GM18526 (cell line): ENCODE measurements at regions not wholly inside any gene's neighbourhood (a gene's known extent, or its start where the extent isn't known, plus 50 kb on each side); places are given as distances from the start of the nearest gene placed in this dataset.

Experiments used
- POLR2A ChIP-seq: IDR thresholded peaks from 3 replicates; pipeline ENCODE4 v1.6.1; 2011; ENCODE audit not compliant: insufficient read length; ENCODE audit errors: extremely low read depth

GRCh38 chr22:46026899-46027210 is 49.9 kb upstream of the WNT7B start:
- TF ChIP-seq POLR2A: no peak

GRCh38 chr22:46027211-46028105 is 50.5 kb upstream of the WNT7B start:
- TF ChIP-seq POLR2A: no peak

DNA sequence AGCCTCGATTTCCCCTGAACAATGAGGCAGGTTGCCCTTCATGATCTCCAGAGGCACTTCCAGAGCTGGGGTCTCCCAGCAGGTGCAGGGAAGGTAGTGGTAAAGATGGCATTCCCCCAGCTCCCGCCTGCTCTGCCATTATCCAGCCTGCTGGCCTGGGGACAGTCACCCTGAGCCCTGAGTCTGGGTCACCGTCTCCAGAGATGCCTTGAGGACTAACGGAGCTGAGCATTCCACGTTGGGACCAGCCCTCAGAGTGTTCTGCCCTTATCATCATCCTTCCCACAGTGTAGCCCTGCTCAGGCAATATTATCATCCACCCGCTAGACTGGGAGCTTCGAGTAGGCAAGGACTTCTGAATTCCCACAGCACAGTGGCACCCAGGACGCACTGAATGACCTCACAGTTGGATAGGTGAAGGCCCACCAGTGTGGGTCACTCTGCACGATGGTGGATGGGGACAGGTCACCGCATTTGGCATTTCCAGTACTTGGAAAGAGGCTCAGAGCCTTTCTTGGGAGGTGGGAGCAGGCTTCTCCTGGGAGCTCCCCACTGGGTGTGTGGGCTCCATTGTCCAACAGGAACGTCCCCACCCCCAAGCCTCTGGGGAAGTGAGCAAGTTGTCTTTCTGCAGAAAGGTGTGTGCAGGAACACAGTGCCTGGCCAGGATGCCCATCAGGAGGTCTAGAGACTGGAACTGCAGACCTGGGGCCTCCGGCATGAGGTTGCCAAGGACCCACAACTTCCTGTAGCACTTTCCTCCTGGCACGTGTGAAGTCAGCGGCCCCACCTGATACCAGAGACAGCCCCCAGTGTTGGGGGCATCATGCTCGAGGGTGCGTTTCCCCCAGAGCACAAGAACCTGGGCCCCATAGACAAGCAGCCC is 51.4 kb upstream of the WNT7B start:
- TF ChIP-seq POLR2A: no peak

DNA sequence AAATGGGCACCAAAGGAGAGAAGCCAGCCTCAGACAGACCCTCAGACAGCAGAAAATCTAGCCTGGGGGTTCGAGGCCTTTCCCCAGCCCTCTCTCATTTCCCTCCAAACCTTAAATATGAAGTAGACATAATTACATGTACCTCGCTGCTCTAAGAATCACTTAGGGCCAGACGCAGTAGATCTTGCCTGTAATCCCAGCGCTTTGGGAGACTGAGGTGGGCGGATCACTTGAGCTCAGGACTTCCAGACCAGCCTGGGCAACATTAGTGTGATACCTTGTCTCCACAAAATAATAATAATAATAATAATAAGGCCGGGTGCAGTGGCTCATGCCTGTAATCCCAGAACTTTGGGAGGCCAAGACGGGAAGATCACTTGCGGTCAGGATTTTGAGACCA is 52.1 kb upstream of the WNT7B start:
- TF ChIP-seq POLR2A: no peak

GRCh38 chr22:46029574-46030200 is 52.7 kb upstream of the WNT7B start:
- TF ChIP-seq POLR2A: no peak

DNA sequence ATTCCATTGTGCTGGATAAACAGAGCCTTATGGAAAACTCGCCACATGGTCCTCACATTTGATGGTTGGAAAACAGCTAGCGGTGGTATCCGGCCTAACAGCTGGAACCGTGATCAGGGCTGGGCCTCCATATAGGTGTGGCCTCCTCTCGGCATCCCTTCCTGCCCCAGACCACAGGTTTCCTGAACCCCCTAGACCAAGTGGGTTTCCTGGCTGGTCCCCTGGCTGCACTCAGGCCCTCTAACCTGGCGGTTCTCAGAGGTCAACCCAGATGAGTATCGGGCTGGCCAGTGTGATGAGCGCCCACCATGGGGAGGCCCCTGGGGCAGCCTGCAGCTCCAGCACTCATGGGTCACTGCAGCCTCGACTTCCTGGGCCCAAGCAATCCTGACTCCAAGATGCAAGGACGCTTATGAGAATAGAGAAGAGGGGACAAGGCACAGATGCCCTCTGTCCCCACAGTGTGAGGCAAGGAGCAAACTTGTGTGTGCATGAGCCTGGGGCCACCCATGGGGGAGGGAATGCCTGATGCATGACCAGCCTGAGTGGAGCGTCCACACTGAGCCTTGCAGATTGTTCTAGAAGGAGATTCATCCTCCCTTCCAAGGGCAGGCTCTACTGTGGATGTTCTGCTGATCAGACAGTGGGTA is 53.4 kb upstream of the WNT7B start:
- TF ChIP-seq POLR2A: no peak

DNA sequence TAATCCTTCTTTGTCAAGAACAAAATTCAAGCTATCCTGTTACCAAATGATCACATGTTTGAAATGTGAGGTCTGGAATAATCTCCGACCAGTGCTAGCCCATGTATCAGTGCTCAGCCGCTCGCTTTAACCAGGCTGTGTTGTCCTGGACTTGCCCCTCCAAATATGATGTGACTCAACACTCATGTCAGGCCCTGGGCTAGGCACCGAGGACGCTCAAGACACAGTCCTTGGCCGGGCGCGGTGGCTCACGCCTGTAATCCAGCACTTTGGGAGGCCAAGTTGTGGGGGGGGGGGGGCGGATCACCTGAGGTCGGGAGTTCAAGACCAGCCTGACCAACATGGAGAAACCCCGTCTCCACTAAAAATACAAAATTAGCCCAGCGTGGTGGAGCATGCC is 54.1 kb upstream of the WNT7B start:
- no peak for TF ChIP-seq POLR2A

DNA sequence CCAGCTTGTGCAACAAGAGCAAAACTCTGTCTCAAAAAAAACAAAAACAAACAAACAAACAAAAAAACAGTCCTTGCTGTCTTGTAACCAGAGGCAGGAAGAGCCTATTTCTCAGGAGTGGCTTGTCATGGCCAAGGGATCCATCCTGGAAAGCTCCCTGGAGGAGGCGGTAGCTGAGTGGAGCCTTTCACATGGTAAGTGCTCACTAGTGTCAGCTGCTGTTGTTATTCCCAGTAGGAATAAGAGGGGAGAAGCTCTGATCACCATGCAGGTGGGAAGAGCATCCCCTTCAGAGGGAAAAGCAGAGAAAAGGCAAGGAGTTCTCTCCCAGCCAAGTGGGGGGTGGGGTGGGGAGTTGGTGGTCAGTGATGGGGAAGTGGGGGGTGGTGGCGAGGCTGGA is 54.6 kb upstream of the WNT7B start:
- no peak for TF ChIP-seq POLR2A

- TF ChIP-seq POLR2A: no peak
Measured at GRCh38 chr22:46031965-46032851, 55.2 kb upstream of the WNT7B start.

- no peak for TF ChIP-seq POLR2A
Measured at GRCh38 chr22:46033256-46034200, 56.6 kb upstream of the WNT7B start.

GRCh38 chr22:46035380-46035741 is 58.4 kb upstream of the WNT7B start:
- TF ChIP-seq POLR2A: no peak

DNA sequence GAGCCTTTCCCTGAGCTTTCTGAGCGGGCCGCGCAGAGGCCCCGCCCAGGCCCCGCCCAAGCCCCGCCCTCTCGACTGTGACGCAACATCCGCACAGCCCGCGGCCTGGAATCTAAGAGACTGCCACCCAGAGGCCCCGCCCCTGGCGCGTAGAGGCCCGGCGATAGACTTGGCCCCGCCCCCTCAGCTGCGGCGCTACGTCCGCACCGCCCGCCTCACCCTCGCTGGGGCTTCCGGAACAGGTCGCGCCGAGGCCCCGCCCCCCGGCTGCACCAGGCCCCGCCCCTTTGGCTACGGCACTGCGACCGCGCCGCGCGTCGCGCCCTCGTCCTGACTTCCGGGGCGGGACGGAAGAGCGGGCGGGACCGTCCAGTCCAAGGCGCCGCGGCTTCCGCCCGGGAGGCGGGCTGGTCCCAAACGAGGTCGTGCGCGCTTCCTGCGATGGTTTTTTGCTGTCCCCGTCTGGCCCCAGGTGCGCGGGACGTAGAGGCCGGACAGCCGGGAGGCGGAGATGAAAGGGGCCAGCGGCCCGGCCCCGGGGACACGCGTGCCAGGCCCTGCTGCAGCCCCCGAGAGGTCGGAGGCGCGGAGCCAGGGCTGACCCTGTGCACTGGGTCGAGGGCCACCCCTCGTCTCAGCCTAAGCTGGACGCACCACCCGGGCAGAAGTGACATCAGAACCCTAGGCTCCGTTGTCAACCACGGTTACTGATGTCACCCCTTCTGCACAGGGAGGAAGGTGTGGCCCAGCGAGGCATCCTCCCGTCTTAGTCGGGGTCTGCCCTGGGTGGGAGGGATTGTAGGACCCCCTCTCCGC is 59.0 kb upstream of the WNT7B start:
- peak; percentile 90 for TF ChIP-seq POLR2A
